ENCODE measurements at regions not wholly inside any gene's neighbourhood (a gene's known extent, or its start where the extent isn't known, plus 50 kb on each side); places are given as distances from the start of the nearest gene placed in this dataset.

GRCh38 chr2:235262750-235263149 lies 231.1 kb upstream of the AGAP1 start:
- TF ChIP-seq RFX5 (IDR thresholded peaks at IDR 0.05) (no peak), CTCF (IDR thresholded peaks at IDR 0.05) (no peak), CHD4 (IDR thresholded peaks at IDR 0.05; ENCODE audit: borderline replicate concordance) (no peak), PHF8 (IDR thresholded peaks at IDR 0.05; ENCODE audit: borderline replicate concordance, low read depth) (no peak), RCOR1 (IDR thresholded peaks at IDR 0.05; ENCODE audit: low read depth, low read length) (no peak), CEBPB (IDR thresholded peaks at IDR 0.05) (no peak), HMGXB4 (CRISPR knock-in tag; IDR thresholded peaks at IDR 0.05; ENCODE audit: borderline replicate concordance) (no peak), RAD21 (conservative IDR thresholded peaks at IDR 0.05 in 1 of 2, IDR thresholded peaks at IDR 0.05 in 1 of 2) (no peak), BCL3 (IDR thresholded peaks at IDR 0.05) (no peak), EP300 (IDR thresholded peaks at IDR 0.05) (no peak), HES2 (IDR thresholded peaks at IDR 0.05) (no peak), POLR2A (IDR thresholded peaks at IDR 0.05; ENCODE audit: low read length) (no peak)
